Tibial nerve (tissue), 3 donors: ENCODE measurements at regions not wholly inside any gene's neighbourhood (a gene's known extent, or its start where the extent isn't known, plus 50 kb on each side); places are given as distances from the start of the nearest gene placed in this dataset.
"Not testable (repeated sequence)": the region's sequence is repeated elsewhere in the genome, so short reads cannot be mapped to it uniquely, and the experiment has no call there.

Experiments
- POLR2A ChIP-seq, 2 donors: fragments of 450-650 bp; IDR thresholded peaks; one replicate each; pipeline ENCODE4 v1.6.1; 2017; ENCODE audit warnings: antibody characterized with exemption in 2 of 2, mild to moderate bottlenecking in 2 of 2, moderate library complexity in 2 of 2
- TF ChIP-seq, protein P1 (sequence below), 5 experiments: fragments of 200-600 bp in 3 of 5; fragments of 450-650 bp in 2 of 5; sonication (generic) in 3 of 5; IDR thresholded peaks; one replicate each; pipeline ENCODE4 v1.5.1; 2016 to 2019; ENCODE audit warnings: antibody characterized with exemption in 5 of 5, mild to moderate bottlenecking in 3 of 5, moderate library complexity in 2 of 5

GRCh38 chr2:87398567-87399305, 349.2 kb upstream of the PLGLB2 start:
- TF ChIP-seq, protein P1, sequence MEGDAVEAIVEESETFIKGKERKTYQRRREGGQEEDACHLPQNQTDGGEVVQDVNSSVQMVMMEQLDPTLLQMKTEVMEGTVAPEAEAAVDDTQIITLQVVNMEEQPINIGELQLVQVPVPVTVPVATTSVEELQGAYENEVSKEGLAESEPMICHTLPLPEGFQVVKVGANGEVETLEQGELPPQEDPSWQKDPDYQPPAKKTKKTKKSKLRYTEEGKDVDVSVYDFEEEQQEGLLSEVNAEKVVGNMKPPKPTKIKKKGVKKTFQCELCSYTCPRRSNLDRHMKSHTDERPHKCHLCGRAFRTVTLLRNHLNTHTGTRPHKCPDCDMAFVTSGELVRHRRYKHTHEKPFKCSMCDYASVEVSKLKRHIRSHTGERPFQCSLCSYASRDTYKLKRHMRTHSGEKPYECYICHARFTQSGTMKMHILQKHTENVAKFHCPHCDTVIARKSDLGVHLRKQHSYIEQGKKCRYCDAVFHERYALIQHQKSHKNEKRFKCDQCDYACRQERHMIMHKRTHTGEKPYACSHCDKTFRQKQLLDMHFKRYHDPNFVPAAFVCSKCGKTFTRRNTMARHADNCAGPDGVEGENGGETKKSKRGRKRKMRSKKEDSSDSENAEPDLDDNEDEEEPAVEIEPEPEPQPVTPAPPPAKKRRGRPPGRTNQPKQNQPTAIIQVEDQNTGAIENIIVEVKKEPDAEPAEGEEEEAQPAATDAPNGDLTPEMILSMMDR (IDR thresholded peaks at IDR 0.05), result not testable (repeated sequence)
- TF ChIP-seq POLR2A (IDR thresholded peaks at IDR 0.05), result not testable (repeated sequence)
